H9 (cell line): ENCODE measurements at regions not wholly inside any gene's neighbourhood (a gene's known extent, or its start where the extent isn't known, plus 50 kb on each side); places are given as distances from the start of the nearest gene placed in this dataset.

Experiments used
- DNase-seq: peaks from one replicate; pipeline ENCODE4 v3.0.0-alpha.2; 2017
- H2AFZ ChIP-seq: one replicate; pipeline ENCODE4 v1.6.1; 2013; ENCODE audit warnings: mild to moderate bottlenecking, low read length, control low read depth, moderate library complexity
- H2AK5ac ChIP-seq: 2 replicates; pipeline ENCODE4 v1.6.1; 2013; ENCODE audit warnings: low read length, control low read depth, mixed read lengths; ENCODE audit not compliant: insufficient read length
- H2BK120ac ChIP-seq: one replicate; pipeline ENCODE4 v1.6.1; 2013; ENCODE audit warnings: low read depth, mild to moderate bottlenecking, low read length, control low read depth, inconsistent platforms; ENCODE audit not compliant: poor library complexity, severe bottlenecking
- H2BK12ac ChIP-seq: 2 replicates; pipeline ENCODE4 v1.6.1; 2013; ENCODE audit warnings: low read length, control low read depth, mixed read lengths, low read depth; ENCODE audit not compliant: insufficient read length
- H2BK15ac ChIP-seq: 2 replicates; pipeline ENCODE4 v1.6.1; 2013; ENCODE audit warnings: low read depth, low read length, control low read depth
- H2BK20ac ChIP-seq: one replicate; pipeline ENCODE4 v1.6.1; 2013; ENCODE audit warnings: low read depth, mild to moderate bottlenecking, low read length, control low read depth, inconsistent platforms; ENCODE audit not compliant: poor library complexity, severe bottlenecking
- H2BK5ac ChIP-seq: 2 replicates; pipeline ENCODE4 v1.6.1; 2013; ENCODE audit warnings: low read length, control low read depth, mixed read lengths; ENCODE audit not compliant: insufficient read length
- H3K14ac ChIP-seq: 2 replicates; pipeline ENCODE4 v1.6.1; 2013; ENCODE audit warnings: low read length, control low read depth; ENCODE audit not compliant: insufficient read depth
- H3K18ac ChIP-seq: 2 replicates; pipeline ENCODE4 v1.6.1; 2013; ENCODE audit warnings: low read depth, mild to moderate bottlenecking, mixed read lengths, low read length, control low read depth; ENCODE audit not compliant: insufficient read length
- H3K23ac ChIP-seq: 2 replicates; pipeline ENCODE4 v1.6.1; 2013; ENCODE audit warnings: low read length, control low read depth, mixed read lengths, low read depth; ENCODE audit not compliant: insufficient read length
- H3K23me2 ChIP-seq: 2 replicates; pipeline ENCODE4 v1.6.1; 2013; ENCODE audit warnings: low read depth, mild to moderate bottlenecking, mixed read lengths, low read length, control low read depth; ENCODE audit not compliant: insufficient read length, poor library complexity, severe bottlenecking
- H3K27ac ChIP-seq: 2 replicates; pipeline ENCODE4 v1.5.1; 2013; ENCODE audit warnings: low read length, control low read depth, mixed read lengths, low read depth; ENCODE audit not compliant: insufficient read length
- H3K27me3 ChIP-seq: 2 replicates; pipeline ENCODE4 v1.6.1; 2013; ENCODE audit warnings: low read length, control low read depth, inconsistent platforms; ENCODE audit not compliant: insufficient read depth
- H3K4ac ChIP-seq: 2 replicates; pipeline ENCODE4 v1.6.1; 2013; ENCODE audit warnings: low read depth, mild to moderate bottlenecking, control low read depth, inconsistent platforms, low read length, moderate library complexity
- H3K4me1 ChIP-seq: 2 replicates; pipeline ENCODE4 v1.6.1; 2013; ENCODE audit warnings: low read length, control low read depth, inconsistent platforms; ENCODE audit not compliant: insufficient read depth
- H3K4me2 ChIP-seq: 2 replicates; pipeline ENCODE4 v1.6.1; 2013; ENCODE audit warnings: low read length, control low read depth, mixed read lengths; ENCODE audit not compliant: insufficient read length, insufficient read depth
- H3K56ac ChIP-seq: 2 replicates; pipeline ENCODE4 v1.6.1; 2013; ENCODE audit warnings: low read depth, mild to moderate bottlenecking, mixed read lengths, low read length, control low read depth; ENCODE audit not compliant: insufficient read length
- H3K79me1 ChIP-seq: 2 replicates; pipeline ENCODE4 v1.6.1; 2013; ENCODE audit warnings: low read depth, mild to moderate bottlenecking, moderate library complexity, low read length, control low read depth, inconsistent platforms; ENCODE audit not compliant: insufficient read depth, poor library complexity, severe bottlenecking
- H3K79me2 ChIP-seq: 2 replicates; pipeline ENCODE4 v1.6.1; 2013; ENCODE audit warnings: low read length, control low read depth, inconsistent platforms; ENCODE audit not compliant: insufficient read depth
- H3K9ac ChIP-seq: 2 replicates; pipeline ENCODE4 v1.6.1; 2013; ENCODE audit warnings: low read length, control low read depth, mixed read lengths; ENCODE audit not compliant: insufficient read length; ENCODE audit errors: extremely low read depth
- H3K9me3 ChIP-seq: one replicate; pipeline ENCODE4 v1.6.1; 2013; ENCODE audit warnings: low read depth, low read length, inconsistent platforms; ENCODE audit not compliant: control insufficient read depth
- H3T11ph ChIP-seq: one replicate; pipeline ENCODE4 v1.6.1; 2013; ENCODE audit warnings: mild to moderate bottlenecking, low read length, control low read depth, inconsistent platforms
- H4K20me1 ChIP-seq: one replicate; pipeline ENCODE4 v1.6.1; 2013; ENCODE audit not compliant: control insufficient read depth, insufficient read length, insufficient read depth
- H4K5ac ChIP-seq: 2 replicates; pipeline ENCODE4 v1.6.1; 2013; ENCODE audit warnings: low read depth, mild to moderate bottlenecking, mixed read lengths, low read length, control low read depth; ENCODE audit not compliant: insufficient read length
- H4K8ac ChIP-seq: replicated peaks from 2 replicates; pipeline ENCODE4 v1.6.1; 2013; ENCODE audit warnings: low read length, control low read depth, mixed read lengths, low read depth; ENCODE audit not compliant: insufficient read length
- H4K91ac ChIP-seq: 2 replicates; pipeline ENCODE4 v1.6.1; 2013; ENCODE audit warnings: low read depth, mild to moderate bottlenecking, moderate library complexity, mixed read lengths, low read length, control low read depth; ENCODE audit not compliant: insufficient read length
- H3K27ac Mint-ChIP-seq, 3 experiments: 2 replicates in 2 of 3; 3 replicates in 1 of 3; pipeline ENCODE4 v1.8.0; 2020 to 2021; ENCODE audit warnings: mixed read lengths in 3 of 3, mild to moderate bottlenecking in 1 of 3, moderate library complexity in 1 of 3
- H3K27me3 Mint-ChIP-seq: 2 replicates; pipeline ENCODE4 v1.8.0; 2021; ENCODE audit warnings: low read depth, mild to moderate bottlenecking, moderate library complexity, mixed read lengths
- H3K36me3 Mint-ChIP-seq, 3 experiments: 2 replicates in 2 of 3; 3 replicates in 1 of 3; pipeline ENCODE4 v1.8.0; 2020 to 2021; ENCODE audit warnings: low read depth in 3 of 3, mixed read lengths in 3 of 3; ENCODE audit not compliant: insufficient read depth in 1 of 3
- H3K4me1 Mint-ChIP-seq, 2 experiments: 2 replicates each; pipeline ENCODE4 v1.8.0; 2020; ENCODE audit warnings: mixed read lengths in 2 of 2
- H3K4me3 Mint-ChIP-seq, 2 experiments: 2 replicates in 1 of 2; 3 replicates in 1 of 2; pipeline ENCODE4 v1.8.0; 2020 to 2021; ENCODE audit warnings: mild to moderate bottlenecking in 2 of 2, mixed read lengths in 2 of 2, moderate library complexity in 1 of 2
- H3K9me3 Mint-ChIP-seq, 2 experiments: 2 replicates in 1 of 2; 3 replicates in 1 of 2; pipeline ENCODE4 v1.8.0; 2020; ENCODE audit warnings: mild to moderate bottlenecking in 2 of 2, mixed read lengths in 2 of 2, moderate library complexity in 1 of 2
- WGBS: extraction: QIAGEN DNeasy Blood & Tissue Kit; methylation state at CpG from one replicate; pipeline ENCODE4 v1.1.7; 2013; ENCODE audit warnings: missing lambda C conversion rate, low lambda C conversion rate, mixed read lengths; ENCODE audit not compliant: insufficient read length; ENCODE audit errors: extremely low coverage; 5-methylcytosine and 5-hydroxymethylcytosine counted together
- TF ChIP-seq, protein P1 (sequence below): fragments of 200-600 bp; sonication (generic); conservative IDR thresholded peaks from 3 replicates; pipeline ENCODE4 v1.8.0; 2021; ENCODE audit warnings: antibody characterized with exemption, mild to moderate bottlenecking

DNA sequence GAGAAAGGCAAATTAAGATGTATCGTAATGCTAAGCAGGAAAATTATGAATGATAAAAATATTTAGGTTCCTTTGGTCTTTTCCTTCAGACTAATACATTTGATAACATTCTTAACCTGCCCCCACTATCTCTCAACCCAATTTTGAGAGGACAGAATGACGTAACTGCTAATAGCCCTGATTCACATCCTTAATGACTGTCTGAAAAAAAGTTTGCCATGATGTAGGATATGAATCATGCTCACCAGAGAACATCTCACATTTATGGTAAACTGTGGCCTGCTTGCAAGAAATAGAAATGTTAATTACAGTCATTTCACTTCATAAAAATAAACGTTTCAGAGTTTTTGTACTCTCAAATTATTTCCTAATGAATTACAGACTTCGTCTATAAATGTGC lies 128.0 kb upstream of the VEGFC start:
- Histone ChIP-seq H3K4ac (no peak overlapping the region), H2BK12ac (no peak overlapping the region), H2AK5ac (no peak overlapping the region), H4K20me1 (no peaks in the 10 kb centered on the region), H2AFZ (no peak overlapping the region), H2BK120ac (no peak overlapping the region), H3K27me3 (no peaks in the 10 kb centered on the region), H3K27ac (no peak overlapping the region), H4K91ac (no peak overlapping the region), H2BK5ac (no peak overlapping the region), H3K23ac (no peak overlapping the region), H3K14ac (no peak overlapping the region), H3K79me1 (no peaks in the 10 kb centered on the region), H3K9me3 (no peaks in the 10 kb centered on the region), H3T11ph (no peak overlapping the region), H3K23me2 (no peaks in the 10 kb centered on the region), H4K5ac (no peak overlapping the region), H3K9ac (no peak overlapping the region), H4K8ac (no peak overlapping the region), H3K79me2 (no peaks in the 10 kb centered on the region), H2BK20ac (no peak overlapping the region), H3K4me1 (no peaks in the 10 kb centered on the region), H3K56ac (no peak overlapping the region), H2BK15ac (no peak overlapping the region), H3K18ac (no peak overlapping the region), H3K4me2 (no peak overlapping the region)
- no CpG with 5 or more reads among the region's 4 CpGs for whole genome bisulfite sequencing
- no peak for DNase-seq
- Mint-ChIP-seq H3K27ac (no peak overlapping the region), H3K4me3 (no peak overlapping the region), H3K27me3 (no peaks in the 10 kb centered on the region), H3K9me3 (peaks cover 3 to 8% of the 10 kb centered on the region in 2 experiments; a peak in 4 of 5 replicates), H3K4me1 (no peaks in the 10 kb centered on the region; a peak in 1 of 4 replicates), H3K36me3 (no peaks in the 10 kb centered on the region; a peak in 1 of 7 replicates)
- TF ChIP-seq, protein P1, sequence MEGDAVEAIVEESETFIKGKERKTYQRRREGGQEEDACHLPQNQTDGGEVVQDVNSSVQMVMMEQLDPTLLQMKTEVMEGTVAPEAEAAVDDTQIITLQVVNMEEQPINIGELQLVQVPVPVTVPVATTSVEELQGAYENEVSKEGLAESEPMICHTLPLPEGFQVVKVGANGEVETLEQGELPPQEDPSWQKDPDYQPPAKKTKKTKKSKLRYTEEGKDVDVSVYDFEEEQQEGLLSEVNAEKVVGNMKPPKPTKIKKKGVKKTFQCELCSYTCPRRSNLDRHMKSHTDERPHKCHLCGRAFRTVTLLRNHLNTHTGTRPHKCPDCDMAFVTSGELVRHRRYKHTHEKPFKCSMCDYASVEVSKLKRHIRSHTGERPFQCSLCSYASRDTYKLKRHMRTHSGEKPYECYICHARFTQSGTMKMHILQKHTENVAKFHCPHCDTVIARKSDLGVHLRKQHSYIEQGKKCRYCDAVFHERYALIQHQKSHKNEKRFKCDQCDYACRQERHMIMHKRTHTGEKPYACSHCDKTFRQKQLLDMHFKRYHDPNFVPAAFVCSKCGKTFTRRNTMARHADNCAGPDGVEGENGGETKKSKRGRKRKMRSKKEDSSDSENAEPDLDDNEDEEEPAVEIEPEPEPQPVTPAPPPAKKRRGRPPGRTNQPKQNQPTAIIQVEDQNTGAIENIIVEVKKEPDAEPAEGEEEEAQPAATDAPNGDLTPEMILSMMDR: no peak
